Neural cell (in vitro differentiated cells): ENCODE measurements at regions not wholly inside any gene's neighbourhood (a gene's known extent, or its start where the extent isn't known, plus 50 kb on each side); places are given as distances from the start of the nearest gene placed in this dataset.

Experiments
- H2AFZ ChIP-seq: fragments of 200-600, 300-800 bp; sonication (generic), shearing (Covaris generic); 2 replicates; pipeline ENCODE4 v1.6.0; 2014; ENCODE audit warnings: low read depth, mild to moderate bottlenecking, antibody characterized with exemption, low read length, moderate library complexity
- H3F3A ChIP-seq: fragments of 200-600 bp; shearing (Covaris generic); 2 replicates; pipeline ENCODE4 v1.6.1; 2016; ENCODE audit warnings: mild to moderate bottlenecking, moderate library complexity, mixed read lengths, antibody characterized with exemption, low read length; ENCODE audit not compliant: insufficient read depth, poor library complexity, severe bottlenecking
- H3K27ac ChIP-seq: fragments of 200-600, 300-800 bp; sonication (generic), shearing (Covaris generic); 2 replicates; pipeline ENCODE4 v1.5.1; 2014; ENCODE audit warnings: mild to moderate bottlenecking, low read length, moderate library complexity
- H3K27me3 ChIP-seq: fragments of 300-800, 200-600 bp; sonication (generic), shearing (Covaris generic); 2 replicates; pipeline ENCODE4 v1.6.0; 2014; ENCODE audit warnings: mild to moderate bottlenecking, low read depth, low read length, moderate library complexity; ENCODE audit not compliant: insufficient read depth
- H3K36me3 ChIP-seq: fragments of 300-800, 200-600 bp; sonication (generic), shearing (Covaris generic); 2 replicates; pipeline ENCODE4 v1.5.1; 2014; ENCODE audit warnings: mild to moderate bottlenecking, antibody characterized with exemption, low read length, moderate library complexity; ENCODE audit not compliant: insufficient read depth
- H3K4me2 ChIP-seq: fragments of 300-800, 200-600 bp; sonication (generic), shearing (Covaris generic); 2 replicates; pipeline ENCODE4 v1.6.0; 2014; ENCODE audit warnings: mild to moderate bottlenecking, low read length
- H3K4me3 ChIP-seq: fragments of 300-800, 200-600 bp; sonication (generic), shearing (Covaris generic); 2 replicates; pipeline ENCODE4 v1.5.1; 2014; ENCODE audit warnings: mild to moderate bottlenecking, low read length, moderate library complexity
- H3K79me2 ChIP-seq: fragments of 200-600 bp; shearing (Covaris generic); replicated peaks from 2 replicates; pipeline ENCODE4 v1.6.0; 2014; ENCODE audit warnings: mild to moderate bottlenecking, low read length, moderate library complexity; ENCODE audit not compliant: insufficient read depth
- H3K9ac ChIP-seq: fragments of 300-800, 200-600 bp; sonication (generic), shearing (Covaris generic); 2 replicates; pipeline ENCODE4 v1.6.1; 2016; ENCODE audit warnings: mild to moderate bottlenecking, low read length, mixed read lengths
- H3K9me2 ChIP-seq: fragments of 200-600 bp; shearing (Covaris generic); 2 replicates; pipeline ENCODE4 v1.6.1; 2016; ENCODE audit warnings: mild to moderate bottlenecking, low read length, mixed read lengths; ENCODE audit not compliant: insufficient read depth
- H3K9me3 ChIP-seq: fragments of 200-600, 300-800 bp; sonication (generic), shearing (Covaris generic); 2 replicates; pipeline ENCODE4 v1.6.1; 2016; ENCODE audit warnings: mild to moderate bottlenecking, mixed run types, low read length, moderate library complexity, mixed read lengths
- H4K20me1 ChIP-seq: fragments of 200-600 bp; shearing (Covaris generic); 2 replicates; pipeline ENCODE4 v1.6.1; 2016; ENCODE audit warnings: mild to moderate bottlenecking, mixed run types; ENCODE audit not compliant: insufficient read depth
- EP300 ChIP-seq: fragments of 450-650 bp; conservative IDR thresholded peaks from 2 replicates; pipeline ENCODE4 v1.6.1; 2014; ENCODE audit warnings: antibody characterized with exemption, mild to moderate bottlenecking, moderate library complexity; ENCODE audit not compliant: poor library complexity, severe bottlenecking
- EZH2 ChIP-seq: fragments of 200-600, 300-800 bp; shearing (Covaris generic), sonication (generic); IDR thresholded peaks from 2 replicates; pipeline ENCODE4 v1.6.1; 2014; ENCODE audit warnings: antibody characterized with exemption, low read length, borderline replicate concordance, mild to moderate bottlenecking; ENCODE audit not compliant: insufficient read depth, poor library complexity, severe bottlenecking
- MXI1 ChIP-seq: fragments of 450-650 bp; conservative IDR thresholded peaks from 2 replicates; pipeline ENCODE4 v1.6.1; 2014; ENCODE audit warnings: antibody characterized with exemption, mild to moderate bottlenecking; ENCODE audit not compliant: poor library complexity, severe bottlenecking
- POLR2AphosphoS5 ChIP-seq: IDR thresholded peaks from 2 replicates; pipeline ENCODE4 v1.6.1; 2012
- RAD21 ChIP-seq: fragments of 450-650 bp; conservative IDR thresholded peaks from 2 replicates; pipeline ENCODE4 v1.6.1; 2014; ENCODE audit warnings: antibody characterized with exemption, mild to moderate bottlenecking, moderate library complexity
- SMC3 ChIP-seq: fragments of 450-650 bp; conservative IDR thresholded peaks from 2 replicates; pipeline ENCODE4 v1.6.1; 2014; ENCODE audit warnings: antibody characterized with exemption, mild to moderate bottlenecking, moderate library complexity; ENCODE audit not compliant: poor library complexity
- TAF1 ChIP-seq: IDR thresholded peaks from 2 replicates; pipeline ENCODE4 v1.6.1; 2012; ENCODE audit warnings: low read depth
- TF ChIP-seq, protein P1 (sequence below): fragments of 450-650 bp; IDR thresholded peaks from 2 replicates; pipeline ENCODE4 v1.5.1; 2014; ENCODE audit warnings: antibody characterized with exemption, mild to moderate bottlenecking, moderate library complexity; ENCODE audit not compliant: poor library complexity, severe bottlenecking
- TF ChIP-seq, protein P2 (sequence below): IDR thresholded peaks from 2 replicates; pipeline ENCODE4 v1.6.1; 2012; ENCODE audit warnings: borderline replicate concordance

DNA sequence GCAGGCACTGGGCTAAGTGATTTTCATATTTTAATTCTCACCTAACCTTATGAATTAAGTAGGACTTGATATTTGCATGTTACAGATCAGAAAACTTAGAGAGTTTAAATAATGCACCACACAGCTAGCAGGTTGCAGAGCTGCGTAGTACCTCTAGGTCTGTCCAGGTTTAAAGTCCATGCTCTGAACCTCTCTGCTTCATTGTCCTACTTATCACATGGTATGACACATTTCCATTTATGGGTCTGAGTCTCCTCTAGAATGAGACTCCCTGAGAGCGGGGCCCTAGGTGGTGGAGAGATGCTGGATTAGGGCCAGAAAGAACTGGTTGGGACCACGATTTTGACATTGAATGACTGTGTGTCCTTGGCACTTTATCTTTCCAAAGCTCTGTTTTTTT lies 102.5 kb upstream of the USP24 start (continued):
- TF ChIP-seq, protein P1, sequence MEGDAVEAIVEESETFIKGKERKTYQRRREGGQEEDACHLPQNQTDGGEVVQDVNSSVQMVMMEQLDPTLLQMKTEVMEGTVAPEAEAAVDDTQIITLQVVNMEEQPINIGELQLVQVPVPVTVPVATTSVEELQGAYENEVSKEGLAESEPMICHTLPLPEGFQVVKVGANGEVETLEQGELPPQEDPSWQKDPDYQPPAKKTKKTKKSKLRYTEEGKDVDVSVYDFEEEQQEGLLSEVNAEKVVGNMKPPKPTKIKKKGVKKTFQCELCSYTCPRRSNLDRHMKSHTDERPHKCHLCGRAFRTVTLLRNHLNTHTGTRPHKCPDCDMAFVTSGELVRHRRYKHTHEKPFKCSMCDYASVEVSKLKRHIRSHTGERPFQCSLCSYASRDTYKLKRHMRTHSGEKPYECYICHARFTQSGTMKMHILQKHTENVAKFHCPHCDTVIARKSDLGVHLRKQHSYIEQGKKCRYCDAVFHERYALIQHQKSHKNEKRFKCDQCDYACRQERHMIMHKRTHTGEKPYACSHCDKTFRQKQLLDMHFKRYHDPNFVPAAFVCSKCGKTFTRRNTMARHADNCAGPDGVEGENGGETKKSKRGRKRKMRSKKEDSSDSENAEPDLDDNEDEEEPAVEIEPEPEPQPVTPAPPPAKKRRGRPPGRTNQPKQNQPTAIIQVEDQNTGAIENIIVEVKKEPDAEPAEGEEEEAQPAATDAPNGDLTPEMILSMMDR: no peak
- no peak for TF ChIP-seq SMC3

- no peak overlapping the region for H3K27ac ChIP-seq
- TF ChIP-seq, protein P2, sequence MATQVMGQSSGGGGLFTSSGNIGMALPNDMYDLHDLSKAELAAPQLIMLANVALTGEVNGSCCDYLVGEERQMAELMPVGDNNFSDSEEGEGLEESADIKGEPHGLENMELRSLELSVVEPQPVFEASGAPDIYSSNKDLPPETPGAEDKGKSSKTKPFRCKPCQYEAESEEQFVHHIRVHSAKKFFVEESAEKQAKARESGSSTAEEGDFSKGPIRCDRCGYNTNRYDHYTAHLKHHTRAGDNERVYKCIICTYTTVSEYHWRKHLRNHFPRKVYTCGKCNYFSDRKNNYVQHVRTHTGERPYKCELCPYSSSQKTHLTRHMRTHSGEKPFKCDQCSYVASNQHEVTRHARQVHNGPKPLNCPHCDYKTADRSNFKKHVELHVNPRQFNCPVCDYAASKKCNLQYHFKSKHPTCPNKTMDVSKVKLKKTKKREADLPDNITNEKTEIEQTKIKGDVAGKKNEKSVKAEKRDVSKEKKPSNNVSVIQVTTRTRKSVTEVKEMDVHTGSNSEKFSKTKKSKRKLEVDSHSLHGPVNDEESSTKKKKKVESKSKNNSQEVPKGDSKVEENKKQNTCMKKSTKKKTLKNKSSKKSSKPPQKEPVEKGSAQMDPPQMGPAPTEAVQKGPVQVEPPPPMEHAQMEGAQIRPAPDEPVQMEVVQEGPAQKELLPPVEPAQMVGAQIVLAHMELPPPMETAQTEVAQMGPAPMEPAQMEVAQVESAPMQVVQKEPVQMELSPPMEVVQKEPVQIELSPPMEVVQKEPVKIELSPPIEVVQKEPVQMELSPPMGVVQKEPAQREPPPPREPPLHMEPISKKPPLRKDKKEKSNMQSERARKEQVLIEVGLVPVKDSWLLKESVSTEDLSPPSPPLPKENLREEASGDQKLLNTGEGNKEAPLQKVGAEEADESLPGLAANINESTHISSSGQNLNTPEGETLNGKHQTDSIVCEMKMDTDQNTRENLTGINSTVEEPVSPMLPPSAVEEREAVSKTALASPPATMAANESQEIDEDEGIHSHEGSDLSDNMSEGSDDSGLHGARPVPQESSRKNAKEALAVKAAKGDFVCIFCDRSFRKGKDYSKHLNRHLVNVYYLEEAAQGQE: no peak
- TF ChIP-seq RAD21 (no peak), MXI1 (no peak), TAF1 (no peak), POLR2AphosphoS5 (no peak), EP300 (no peak)
- TF ChIP-seq, protein P1: no peak
- no peaks in the 10 kb centered on the region for H4K20me1 ChIP-seq
- no peak overlapping the region for H3K4me3 ChIP-seq
- H3K27me3 ChIP-seq: no peaks in the 10 kb centered on the region
- H3K79me2 ChIP-seq: no peaks in the 10 kb centered on the region
- no peaks in the 10 kb centered on the region for H3K9me3 ChIP-seq
- H3K36me3 ChIP-seq: no peaks in the 10 kb centered on the region
- H3K9me2 ChIP-seq: no peaks in the 10 kb centered on the region
- H3F3A ChIP-seq: no peaks in the 10 kb centered on the region
- H3K4me2 ChIP-seq: no peak overlapping the region
- H2AFZ ChIP-seq: no peak overlapping the region
- H3K9ac ChIP-seq: no peak overlapping the region
Observed at GRCh38 chr1:55316947-55317662, 101.9 kb upstream of the USP24 start.

DNA sequence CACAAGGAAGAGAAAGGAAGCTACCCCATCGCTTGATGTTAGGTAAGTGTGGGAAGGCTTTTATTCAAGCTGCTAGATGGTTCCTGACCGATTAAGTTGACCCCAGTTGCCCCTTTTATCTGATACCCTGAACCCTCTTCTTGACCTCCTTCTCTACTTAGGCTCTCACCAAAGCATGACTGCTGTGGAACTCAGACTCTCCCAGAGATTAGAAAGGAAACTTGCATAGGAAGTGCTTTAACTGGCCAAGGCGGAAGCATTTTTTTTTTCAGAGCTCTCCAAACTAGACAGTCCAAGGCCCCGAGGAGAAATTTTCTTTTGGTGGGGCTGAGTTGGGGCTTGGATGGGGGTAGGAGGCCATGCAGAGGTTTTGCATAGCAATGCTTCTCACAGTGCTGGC lies 101.3 kb upstream of the USP24 start:
- no peaks in the 10 kb centered on the region for H3K79me2 ChIP-seq
- H3K9ac ChIP-seq: no peak overlapping the region
- TF ChIP-seq EZH2: no peak
- no peak for TF ChIP-seq SMC3
- no peak for TF ChIP-seq MXI1
- no peak for TF ChIP-seq EP300
- TF ChIP-seq POLR2AphosphoS5: no peak
- TF ChIP-seq, protein P1: no peak
- TF ChIP-seq, protein P2: no peak
- no peak for TF ChIP-seq RAD21
- TF ChIP-seq TAF1: no peak
- H3K9me2 ChIP-seq: no peaks in the 10 kb centered on the region
- H4K20me1 ChIP-seq: no peaks in the 10 kb centered on the region
- no peaks in the 10 kb centered on the region for H3K9me3 ChIP-seq
- no peak overlapping the region for H2AFZ ChIP-seq
- no peaks in the 10 kb centered on the region for H3K36me3 ChIP-seq
- H3K4me2 ChIP-seq: no peak overlapping the region
- no peaks in the 10 kb centered on the region for H3K27me3 ChIP-seq
- no peaks in the 10 kb centered on the region for H3F3A ChIP-seq
- no peak overlapping the region for H3K4me3 ChIP-seq
- H3K27ac ChIP-seq: no peak overlapping the region
